HG03521 (cell line): ENCODE measurements at regions not wholly inside any gene's neighbourhood (a gene's known extent, or its start where the extent isn't known, plus 50 kb on each side); places are given as distances from the start of the nearest gene placed in this dataset.
A peak's percentile ranks its signal among the peaks of the same experiment; 100 is the strongest.

Source experiments
- ATAC-seq: cut with Tn5 transposase; IDR thresholded peaks from one replicate; pipeline ENCODE4 v1.9.1; 2021; ENCODE audit warnings: mild to moderate bottlenecking, moderate library complexity; ENCODE audit not compliant: unreplicated experiment

- peak; percentile 67 for ATAC-seq
Measured at GRCh38 chr9:68643901-68644809, 60.9 kb upstream of the PIP5K1B start.

GRCh38 chr9:68644831-68645230 lies 60.2 kb upstream of the PIP5K1B start:
- ATAC-seq, result no peak

GRCh38 chr9:68648164-68648563 lies 56.9 kb upstream of the PIP5K1B start:
- no peak for ATAC-seq

GRCh38 chr9:68648971-68649370 lies 56.1 kb upstream of the PIP5K1B start:
- peak; percentile 26 for ATAC-seq

- ATAC-seq, result no peak
Measured at GRCh38 chr9:68651280-68651893, 53.7 kb upstream of the PIP5K1B start.

GRCh38 chr9:68653141-68653595 lies 51.9 kb upstream of the PIP5K1B start:
- ATAC-seq, result peak; percentile 79

GRCh38 chr9:68654075-68654474 lies 51.0 kb upstream of the PIP5K1B start:
- no peak for ATAC-seq
